ENCODE measurements at regions not wholly inside any gene's neighbourhood (a gene's known extent, or its start where the extent isn't known, plus 50 kb on each side); places are given as distances from the start of the nearest gene placed in this dataset.

DNA sequence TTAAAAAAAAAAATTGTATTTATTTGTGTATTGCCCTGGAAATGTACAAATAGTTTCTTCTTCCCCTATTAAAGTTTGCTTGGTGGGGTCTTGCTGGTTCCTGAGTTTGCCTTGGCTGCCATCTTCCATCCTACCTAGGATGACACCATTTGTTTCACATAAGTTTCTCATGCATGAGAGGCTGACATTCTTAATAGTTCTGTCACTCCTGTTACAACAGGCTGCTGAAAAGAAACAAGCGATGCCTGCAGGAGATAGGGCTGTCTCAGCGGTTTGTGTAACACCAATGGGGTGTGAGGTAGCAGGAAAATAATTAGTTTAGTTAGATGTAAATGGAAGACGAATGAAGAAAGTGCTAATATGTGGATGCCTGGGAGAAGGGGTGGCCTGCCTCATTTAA, 1000.9 kb upstream of the RBFOX1 start:
- no peak overlapping the region for H3K9ac ChIP-seq (ENCODE audit: insufficient read depth, low read depth, low read length)
- peaks cover 20% of the 10 kb centered on the region; the same call in 1 of the 2 replicates for H3K9me3 ChIP-seq (ENCODE audit: low read length)
- TF ChIP-seq HDAC6 (IDR thresholded peaks at IDR 0.05; ENCODE audit: low read depth, low read length) (no peak), ZNF460 (CRISPR knock-in tag; IDR thresholded peaks at IDR 0.05; ENCODE audit: borderline replicate concordance) (no peak), HNRNPL (IDR thresholded peaks at IDR 0.05; ENCODE audit: low read depth, low read length) (no peak), MATR3 (CRISPR knock-in tag; IDR thresholded peaks at IDR 0.05) (no peak)
- TF ChIP-seq, protein P1, sequence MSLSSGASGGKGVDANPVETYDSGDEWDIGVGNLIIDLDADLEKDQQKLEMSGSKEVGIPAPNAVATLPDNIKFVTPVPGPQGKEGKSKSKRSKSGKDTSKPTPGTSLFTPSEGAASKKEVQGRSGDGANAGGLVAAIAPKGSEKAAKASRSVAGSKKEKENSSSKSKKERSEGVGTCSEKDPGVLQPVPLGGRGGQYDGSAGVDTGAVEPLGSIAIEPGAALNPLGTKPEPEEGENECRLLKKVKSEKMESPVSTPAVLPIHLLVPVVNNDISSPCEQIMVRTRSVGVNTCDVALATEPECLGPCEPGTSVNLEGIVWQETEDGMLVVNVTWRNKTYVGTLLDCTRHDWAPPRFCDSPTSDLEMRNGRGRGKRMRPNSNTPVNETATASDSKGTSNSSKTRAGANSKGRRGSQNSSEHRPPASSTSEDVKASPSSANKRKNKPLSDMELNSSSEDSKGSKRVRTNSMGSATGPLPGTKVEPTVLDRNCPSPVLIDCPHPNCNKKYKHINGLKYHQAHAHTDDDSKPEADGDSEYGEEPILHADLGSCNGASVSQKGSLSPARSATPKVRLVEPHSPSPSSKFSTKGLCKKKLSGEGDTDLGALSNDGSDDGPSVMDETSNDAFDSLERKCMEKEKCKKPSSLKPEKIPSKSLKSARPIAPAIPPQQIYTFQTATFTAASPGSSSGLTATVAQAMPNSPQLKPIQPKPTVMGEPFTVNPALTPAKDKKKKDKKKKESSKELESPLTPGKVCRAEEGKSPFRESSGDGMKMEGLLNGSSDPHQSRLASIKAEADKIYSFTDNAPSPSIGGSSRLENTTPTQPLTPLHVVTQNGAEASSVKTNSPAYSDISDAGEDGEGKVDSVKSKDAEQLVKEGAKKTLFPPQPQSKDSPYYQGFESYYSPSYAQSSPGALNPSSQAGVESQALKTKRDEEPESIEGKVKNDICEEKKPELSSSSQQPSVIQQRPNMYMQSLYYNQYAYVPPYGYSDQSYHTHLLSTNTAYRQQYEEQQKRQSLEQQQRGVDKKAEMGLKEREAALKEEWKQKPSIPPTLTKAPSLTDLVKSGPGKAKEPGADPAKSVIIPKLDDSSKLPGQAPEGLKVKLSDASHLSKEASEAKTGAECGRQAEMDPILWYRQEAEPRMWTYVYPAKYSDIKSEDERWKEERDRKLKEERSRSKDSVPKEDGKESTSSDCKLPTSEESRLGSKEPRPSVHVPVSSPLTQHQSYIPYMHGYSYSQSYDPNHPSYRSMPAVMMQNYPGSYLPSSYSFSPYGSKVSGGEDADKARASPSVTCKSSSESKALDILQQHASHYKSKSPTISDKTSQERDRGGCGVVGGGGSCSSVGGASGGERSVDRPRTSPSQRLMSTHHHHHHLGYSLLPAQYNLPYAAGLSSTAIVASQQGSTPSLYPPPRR (CRISPR knock-in tag; IDR thresholded peaks at IDR 0.05; ENCODE audit: borderline replicate concordance), result no peak

More for the DNA sequence above, 1000.9 kb upstream of the RBFOX1 start:
- ChIA-PET CTCF (ENCODE audit: low intra/inter-chr PET ratio, low total read pairs) (no interaction called here), POLR2A (no interaction called here)
- WGBS (ENCODE audit: low lambda C conversion rate), result 11% methylated on average over 3 of the region's 3 CpGs
- H2AFZ ChIP-seq (ENCODE audit: low read length), result no peak overlapping the region
- H3K4me2 ChIP-seq (ENCODE audit: low read depth, low read length), result no peak overlapping the region
- no peaks in the 10 kb centered on the region for H3K4me1 ChIP-seq (ENCODE audit: insufficient read depth, low read length)
- ATAC-seq, result no peak
- no peak overlapping the region for H3K4me3 ChIP-seq (replicated peaks in 1 of 3; ENCODE audit: insufficient read depth in 1 of 3, low read depth in 2 of 3, low read length in 3 of 3)
- H3K79me2 ChIP-seq (ENCODE audit: insufficient read depth, low read length), result no peaks in the 10 kb centered on the region
- no peaks in the 10 kb centered on the region for H3K27me3 ChIP-seq (ENCODE audit: control insufficient read depth in 1 of 2, insufficient read depth in 2 of 2, low read length in 2 of 2)
- in situ Hi-C loops (cut with HindIII; ENCODE audit: extremely low pct_ligation_motif_present, low pct_unique_long_range_greater_than_20kb), result no loop called here
- no peak for FAIRE-seq
- H3K27ac ChIP-seq (ENCODE audit: extremely low read length, insufficient read depth, low read length), result no peak overlapping the region
- DNase-seq (ENCODE audit: low spot score), result no peak
- H4K20me1 ChIP-seq (ENCODE audit: insufficient read depth, low read length), result no peaks in the 10 kb centered on the region
- no TSS peak for BruUV-seq (replicated peaks)
- H3K36me3 ChIP-seq (replicated peaks in 1 of 2; ENCODE audit: control insufficient read depth in 1 of 2, insufficient read depth in 2 of 2, low read length in 2 of 2), result no peaks in the 10 kb centered on the region
- intact Hi-C loops (cut with micrococcal nuclease; ENCODE audit: unreplicated experiment), result no loop called here

All from HepG2 (cell line).